Fibroblast of skin of abdomen (primary cell): ENCODE measurements at regions not wholly inside any gene's neighbourhood (a gene's known extent, or its start where the extent isn't known, plus 50 kb on each side); places are given as distances from the start of the nearest gene placed in this dataset.
A peak's percentile ranks its signal among the peaks of the same experiment; 100 is the strongest.

ENCODE experiments used
- DNase-seq: peaks from one replicate; pipeline ENCODE4 v3.0.0-alpha.2; 2013

- DNase-seq: no peak
Measured at GRCh38 chr2:62595474-62595873, 89.5 kb upstream of the TMEM17 start.

DNA sequence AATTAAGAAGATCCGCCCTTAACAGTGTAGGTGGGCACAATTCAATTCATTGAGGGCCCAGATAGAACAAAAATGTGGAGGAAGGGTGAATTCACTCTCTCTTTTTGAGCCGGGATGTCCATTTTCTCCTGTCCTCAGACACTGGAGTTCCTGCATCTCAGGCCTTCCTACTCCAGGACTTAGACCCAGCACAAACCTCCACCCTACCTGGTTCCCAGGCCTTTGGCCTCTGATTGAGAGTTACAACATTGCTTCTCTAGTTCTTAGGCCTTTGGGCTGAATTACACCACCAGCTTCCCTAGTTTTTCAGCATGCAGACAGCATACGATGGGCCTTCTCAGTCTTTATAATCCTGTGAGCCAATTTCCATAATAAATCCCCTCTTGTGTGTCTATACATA, 87.8 kb upstream of the TMEM17 start:
- no peak for DNase-seq

DNA sequence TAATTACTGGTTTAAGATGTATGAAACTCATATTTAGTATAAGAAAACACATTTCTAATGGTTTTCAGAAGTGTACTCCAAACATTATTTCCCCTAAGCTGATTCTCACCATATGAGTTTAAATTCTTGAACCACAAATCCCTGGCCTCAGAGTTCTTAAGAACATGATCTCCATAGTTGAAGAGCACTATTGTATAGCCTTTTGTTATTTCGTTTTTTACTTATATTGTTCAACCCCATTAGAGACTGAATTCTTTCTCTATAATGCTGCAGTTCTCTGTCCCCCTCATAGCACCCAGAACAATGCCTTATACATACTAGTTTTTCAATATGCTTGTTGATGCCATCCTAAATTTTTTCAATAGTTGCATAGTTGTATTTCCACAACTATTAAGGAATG, 85.5 kb upstream of the TMEM17 start:
- no peak for DNase-seq

DNA sequence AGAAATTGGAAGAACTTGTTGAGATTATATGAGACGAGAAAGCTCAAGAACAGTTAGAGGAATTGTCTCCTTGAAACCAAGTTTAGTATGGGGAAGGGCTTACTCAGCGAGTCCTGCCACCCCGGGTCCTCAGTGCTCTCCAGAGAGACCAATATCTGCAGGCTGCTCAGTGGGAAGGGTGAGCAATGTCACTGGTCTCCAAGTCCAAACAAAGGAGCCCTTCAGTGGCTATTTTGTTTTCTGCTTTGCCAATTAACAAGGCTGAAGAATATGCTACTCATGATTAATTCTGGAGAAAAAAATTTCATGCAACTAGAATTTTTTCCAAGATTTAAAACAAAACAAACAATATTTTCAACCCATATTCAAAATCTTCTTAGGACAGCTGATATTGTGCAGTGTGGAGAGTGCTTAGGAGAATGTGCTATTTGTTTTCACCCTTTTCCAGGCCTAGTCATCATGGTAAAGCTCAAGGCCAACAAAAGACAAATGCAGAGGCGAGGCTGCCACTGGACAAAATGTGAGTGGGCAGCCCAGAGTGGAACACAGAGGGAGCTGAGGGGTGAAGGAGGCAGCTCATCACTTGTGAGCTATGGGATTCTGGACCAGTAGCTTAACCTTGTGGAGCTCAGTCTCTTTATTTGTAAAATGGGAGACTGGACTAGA, 83.8 kb upstream of the TMEM17 start:
- DNase-seq: no peak

GRCh38 chr2:62587592-62587991, 81.6 kb upstream of the TMEM17 start:
- DNase-seq: no peak

GRCh38 chr2:62586981-62587380, 81.0 kb upstream of the TMEM17 start:
- peak; percentile 87 for DNase-seq

DNA sequence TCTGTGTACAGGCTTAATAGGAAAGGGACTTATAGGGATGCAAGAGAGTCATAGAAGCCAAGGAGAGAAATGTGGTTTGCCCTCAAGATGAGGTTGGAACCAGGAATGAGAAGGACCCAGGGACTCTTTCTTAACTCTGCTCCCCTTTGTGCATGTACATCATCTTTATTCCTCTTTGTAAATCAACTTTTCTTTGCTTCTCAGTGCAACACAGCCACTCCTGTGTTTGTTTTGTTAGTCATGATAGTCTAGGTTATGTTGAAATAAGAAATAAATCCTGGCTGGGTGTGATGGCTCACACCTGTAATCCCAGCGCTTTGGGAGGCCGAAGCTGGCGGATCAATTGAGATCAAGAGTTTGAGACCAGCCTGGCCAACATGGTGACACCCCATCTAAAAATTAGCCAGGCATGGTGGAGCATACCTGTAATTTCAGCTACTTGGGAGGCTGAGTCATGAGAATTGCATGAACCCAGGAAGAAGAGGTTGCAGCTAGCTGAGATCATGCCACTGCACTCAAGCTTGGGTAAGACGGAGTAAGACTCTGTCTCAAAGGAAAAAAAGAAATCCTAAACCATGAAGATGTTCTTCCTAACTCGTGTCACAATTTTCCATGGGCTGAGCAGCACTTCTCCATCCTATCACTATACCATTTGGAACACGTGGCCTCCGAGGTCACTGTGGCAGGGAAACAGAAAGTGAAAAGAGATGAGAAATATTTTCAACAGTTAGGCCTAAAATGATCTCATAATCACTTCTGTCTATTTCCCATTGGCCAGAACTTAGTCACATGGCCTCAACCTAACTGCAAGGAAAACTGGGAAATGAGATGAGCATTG, 73.0 kb upstream of the TMEM17 start:
- DNase-seq: peak; percentile 85

- DNase-seq: peak; percentile 96
Measured at GRCh38 chr2:62577994-62578781, 72.2 kb upstream of the TMEM17 start.

GRCh38 chr2:62576276-62576939, 70.4 kb upstream of the TMEM17 start:
- no peak for DNase-seq

DNA sequence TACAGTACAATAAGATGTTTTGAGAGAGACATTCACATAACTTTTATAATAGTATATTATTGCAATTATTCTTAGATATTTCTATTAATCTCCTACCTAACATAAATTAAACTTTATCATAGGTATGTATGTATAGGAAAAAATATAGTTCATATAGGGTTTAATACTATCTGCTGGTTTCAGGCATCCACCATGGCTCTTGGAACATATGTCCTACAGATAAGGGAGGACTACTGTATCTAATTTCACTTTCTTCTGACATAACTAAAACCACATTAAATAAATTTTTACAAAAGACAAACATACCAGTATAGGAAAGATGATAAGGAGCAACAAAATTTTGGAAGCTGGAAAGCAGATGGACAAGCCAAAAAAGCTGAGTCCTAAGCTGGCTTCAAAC, 67.9 kb upstream of the TMEM17 start:
- DNase-seq: no peak

DNA sequence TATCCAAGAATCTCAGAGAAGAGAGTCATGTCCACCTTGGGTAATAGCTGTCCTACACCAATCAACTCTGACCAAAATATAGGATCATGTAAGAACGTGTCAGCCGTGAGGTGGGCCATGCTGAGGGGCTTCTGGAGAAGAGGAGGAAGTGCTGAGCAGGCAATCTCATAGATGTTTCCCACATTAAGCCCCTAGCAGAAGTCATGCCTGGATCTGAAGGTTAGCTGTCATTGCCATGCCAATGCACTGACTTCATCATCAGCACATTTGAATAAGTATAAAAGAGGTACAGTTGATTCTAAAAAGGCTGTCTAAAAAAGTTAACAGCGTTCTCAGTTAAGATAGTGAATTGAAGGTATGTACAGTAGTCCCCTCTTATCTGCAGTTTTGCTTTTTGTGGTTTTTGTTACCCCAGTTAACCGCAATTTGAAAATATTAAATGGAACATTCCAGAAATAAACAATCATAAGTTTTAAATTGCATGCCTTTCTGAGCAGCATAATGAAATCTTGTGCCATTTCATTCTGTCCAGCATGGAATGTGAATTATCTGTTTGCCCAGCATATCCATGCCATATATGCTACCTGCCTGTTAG, 67.2 kb upstream of the TMEM17 start:
- no peak for DNase-seq

DNA sequence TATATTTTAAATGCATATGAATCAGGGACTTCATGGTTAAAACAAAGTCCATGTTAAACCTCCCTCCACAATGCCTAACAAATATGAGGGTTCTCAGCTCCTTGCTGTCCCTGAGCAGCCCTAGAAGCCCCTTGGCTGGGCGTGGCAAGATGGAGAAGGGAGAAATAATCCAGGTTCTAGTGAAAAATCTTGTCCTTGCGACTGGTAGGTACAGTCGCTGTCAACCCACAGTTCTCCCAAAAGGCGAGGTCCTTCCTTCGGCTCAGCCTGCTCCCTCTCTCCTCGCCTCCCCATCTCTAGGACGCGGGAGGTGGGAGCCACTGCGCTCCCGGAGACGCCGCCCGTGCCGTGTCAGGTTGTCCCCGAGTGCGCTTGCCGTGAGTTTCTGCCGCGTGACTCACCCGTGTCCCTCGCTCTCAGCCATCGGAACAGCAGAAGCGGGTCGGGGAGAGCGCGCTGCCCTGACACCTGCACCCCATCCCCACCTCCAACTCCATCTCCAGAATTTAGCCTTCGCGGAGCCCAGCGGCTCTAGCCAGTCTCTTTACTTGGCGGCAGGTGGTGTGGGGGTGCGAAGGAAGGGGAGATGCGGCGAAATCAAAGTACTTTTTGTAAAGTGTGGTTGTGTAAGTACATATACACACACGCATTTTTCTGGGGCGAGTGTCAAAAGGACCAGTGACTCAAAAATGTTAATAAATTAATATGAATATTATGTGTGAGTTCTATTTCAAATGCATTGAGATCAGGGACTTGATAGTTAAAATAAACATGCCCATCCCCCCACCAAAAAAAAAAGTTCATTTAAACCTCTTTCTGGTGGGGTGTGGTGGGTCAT, 65.1 kb upstream of the TMEM17 start:
- no peak for DNase-seq

- no peak for DNase-seq
Measured at GRCh38 chr2:62569907-62570841, 64.2 kb upstream of the TMEM17 start.

- DNase-seq: no peak
Measured at GRCh38 chr2:62568983-62569837, 63.2 kb upstream of the TMEM17 start.

GRCh38 chr2:62568074-62568473, 62.1 kb upstream of the TMEM17 start:
- no peak for DNase-seq

DNA sequence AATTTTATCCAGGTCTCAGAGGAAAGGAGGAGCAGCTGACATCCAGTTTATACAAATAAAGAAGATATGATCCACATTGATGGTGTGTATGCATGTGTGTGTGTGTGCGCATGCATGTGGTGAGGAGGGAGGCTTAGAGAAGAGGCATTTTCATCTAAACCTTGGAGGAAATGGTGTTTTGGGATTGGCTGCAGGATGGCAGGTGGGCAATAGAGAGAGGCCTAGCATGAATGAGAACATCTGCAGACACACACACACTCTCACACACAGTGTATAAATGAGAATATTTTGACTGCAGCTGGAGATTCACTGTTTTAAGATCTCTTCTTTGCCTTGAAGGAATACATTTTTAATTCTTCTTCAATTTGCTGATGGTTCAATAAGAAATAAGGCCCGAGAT, 61.7 kb upstream of the TMEM17 start:
- no peak for DNase-seq

DNA sequence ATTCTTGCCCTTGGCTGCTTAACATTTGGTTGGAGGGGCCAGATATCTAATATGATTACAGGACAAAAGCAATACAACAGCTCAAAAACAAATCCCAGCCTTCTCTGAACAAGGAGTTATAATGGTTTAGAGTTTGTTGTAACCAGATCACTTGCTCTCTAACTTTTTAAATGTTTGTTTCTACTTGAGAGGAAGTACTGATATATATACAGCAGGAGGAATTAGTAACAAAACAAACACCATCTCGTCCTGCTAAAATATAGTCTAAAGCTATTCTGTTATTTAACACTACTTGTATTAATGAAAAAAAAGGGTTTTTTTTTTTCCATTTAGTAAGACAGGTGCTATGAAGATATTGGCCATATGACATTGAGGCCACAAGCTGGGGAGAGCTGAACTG, 60.9 kb upstream of the TMEM17 start:
- DNase-seq: no peak

- DNase-seq: no peak
Measured at GRCh38 chr2:62565309-62565908, 59.4 kb upstream of the TMEM17 start.
